ENCODE measurements at regions not wholly inside any gene's neighbourhood (a gene's known extent, or its start where the extent isn't known, plus 50 kb on each side); places are given as distances from the start of the nearest gene placed in this dataset.

GRCh38 chr7:157482517-157483087, 145.8 kb downstream of the DNAJB6 start:
- no peaks in the 10 kb centered on the region for H3K4me1 ChIP-seq (ENCODE audit: control insufficient read depth, insufficient read depth, low read length)
- no peak overlapping the region for H3K4me3 ChIP-seq (ENCODE audit: low read length)
- no peak overlapping the region for H3K27ac ChIP-seq (ENCODE audit: low read length)
- peaks cover 14% of the 10 kb centered on the region for H3K9me3 ChIP-seq (ENCODE audit: control insufficient read depth, insufficient read depth, low read length)
- H3K36me3 ChIP-seq (ENCODE audit: control insufficient read depth, insufficient read depth, low read length): no peaks in the 10 kb centered on the region
- WGBS (ENCODE audit: insufficient coverage, insufficient read length): no CpG with 5 or more reads among the region's 7 CpGs
- no peaks in the 10 kb centered on the region; the same call in 1 of the 2 replicates for H3K27me3 ChIP-seq (ENCODE audit: control insufficient read depth, insufficient read depth, low read length)
- DNase-seq (ENCODE audit: low read depth, low spot score): no peak

GRCh38 chr7:157483515-157483914, 146.7 kb downstream of the DNAJB6 start:
- Histone ChIP-seq H3K36me3 (ENCODE audit: control insufficient read depth, insufficient read depth, low read length) (no peaks in the 10 kb centered on the region), H3K27ac (ENCODE audit: low read length) (no peak overlapping the region), H3K9me3 (ENCODE audit: control insufficient read depth, insufficient read depth, low read length) (peaks cover 10% of the 10 kb centered on the region), H3K27me3 (ENCODE audit: control insufficient read depth, insufficient read depth, low read length) (no peaks in the 10 kb centered on the region), H3K4me3 (ENCODE audit: low read length) (no peak overlapping the region), H3K4me1 (ENCODE audit: control insufficient read depth, insufficient read depth, low read length) (no peaks in the 10 kb centered on the region)
- no peak for DNase-seq (ENCODE audit: low read depth, low spot score)
- WGBS (ENCODE audit: insufficient coverage, insufficient read length): no CpG with 5 or more reads among the region's 27 CpGs

GRCh38 chr7:157483971-157484410, 147.2 kb downstream of the DNAJB6 start:
- H3K36me3 ChIP-seq (ENCODE audit: control insufficient read depth, insufficient read depth, low read length): no peaks in the 10 kb centered on the region
- H3K27me3 ChIP-seq (ENCODE audit: control insufficient read depth, insufficient read depth, low read length): no peaks in the 10 kb centered on the region
- DNase-seq (ENCODE audit: low read depth, low spot score): no peak
- no peaks in the 10 kb centered on the region for H3K4me1 ChIP-seq (ENCODE audit: control insufficient read depth, insufficient read depth, low read length)
- no peak overlapping the region for H3K4me3 ChIP-seq (ENCODE audit: low read length)
- no peak overlapping the region for H3K27ac ChIP-seq (ENCODE audit: low read length)
- peaks cover 11% of the 10 kb centered on the region for H3K9me3 ChIP-seq (ENCODE audit: control insufficient read depth, insufficient read depth, low read length)
- WGBS (ENCODE audit: insufficient coverage, insufficient read length): no CpG with 5 or more reads among the region's 11 CpGs

GRCh38 chr7:157484411-157485081, 147.7 kb downstream of the DNAJB6 start:
- H3K9me3 ChIP-seq (ENCODE audit: control insufficient read depth, insufficient read depth, low read length): peaks cover 11% of the 10 kb centered on the region
- no peaks in the 10 kb centered on the region for H3K27me3 ChIP-seq (ENCODE audit: control insufficient read depth, insufficient read depth, low read length)

GRCh38 chr7:157485361-157485831, 148.6 kb downstream of the DNAJB6 start:
- no peaks in the 10 kb centered on the region for H3K27me3 ChIP-seq (ENCODE audit: control insufficient read depth, insufficient read depth, low read length)
- WGBS (ENCODE audit: insufficient coverage, insufficient read length): no CpG with 5 or more reads among the region's 12 CpGs

More at GRCh38 chr7:157484411-157485081, 147.7 kb downstream of the DNAJB6 start:
- no peak for DNase-seq (ENCODE audit: low read depth, low spot score)
- H3K4me3 ChIP-seq (ENCODE audit: low read length): no peak overlapping the region
- no peaks in the 10 kb centered on the region for H3K4me1 ChIP-seq (ENCODE audit: control insufficient read depth, insufficient read depth, low read length)
- H3K27ac ChIP-seq (ENCODE audit: low read length): no peak overlapping the region
- WGBS (ENCODE audit: insufficient coverage, insufficient read length): no CpG with 5 or more reads among the region's 28 CpGs
- no peaks in the 10 kb centered on the region for H3K36me3 ChIP-seq (ENCODE audit: control insufficient read depth, insufficient read depth, low read length)

GRCh38 chr7:157486007-157486755, 149.4 kb downstream of the DNAJB6 start:
- 100% methylated on average over 1 of the region's 11 CpGs for WGBS (ENCODE audit: insufficient coverage, insufficient read length)
- Histone ChIP-seq H3K4me1 (ENCODE audit: control insufficient read depth, insufficient read depth, low read length) (no peaks in the 10 kb centered on the region), H3K27ac (ENCODE audit: low read length) (no peak overlapping the region), H3K4me3 (ENCODE audit: low read length) (no peak overlapping the region), H3K9me3 (ENCODE audit: control insufficient read depth, insufficient read depth, low read length) (peaks cover 13% of the 10 kb centered on the region), H3K27me3 (ENCODE audit: control insufficient read depth, insufficient read depth, low read length) (no peaks in the 10 kb centered on the region), H3K36me3 (ENCODE audit: control insufficient read depth, insufficient read depth, low read length) (no peaks in the 10 kb centered on the region)
- no peak for DNase-seq (ENCODE audit: low read depth, low spot score)

More at GRCh38 chr7:157485361-157485831, 148.6 kb downstream of the DNAJB6 start:
- Histone ChIP-seq H3K27ac (ENCODE audit: low read length) (no peak overlapping the region), H3K9me3 (ENCODE audit: control insufficient read depth, insufficient read depth, low read length) (peaks cover 11% of the 10 kb centered on the region), H3K4me1 (ENCODE audit: control insufficient read depth, insufficient read depth, low read length) (no peaks in the 10 kb centered on the region), H3K36me3 (ENCODE audit: control insufficient read depth, insufficient read depth, low read length) (no peaks in the 10 kb centered on the region), H3K4me3 (ENCODE audit: low read length) (no peak overlapping the region)
- no peak for DNase-seq (ENCODE audit: low read depth, low spot score)

- WGBS (ENCODE audit: insufficient coverage, insufficient read length): no CpG with 5 or more reads among the region's 24 CpGs
- Histone ChIP-seq H3K36me3 (ENCODE audit: control insufficient read depth, insufficient read depth, low read length) (no peaks in the 10 kb centered on the region), H3K27me3 (ENCODE audit: control insufficient read depth, insufficient read depth, low read length) (no peaks in the 10 kb centered on the region), H3K4me3 (ENCODE audit: low read length) (no peak overlapping the region), H3K27ac (ENCODE audit: low read length) (no peak overlapping the region), H3K9me3 (ENCODE audit: control insufficient read depth, insufficient read depth, low read length) (peaks cover 9% of the 10 kb centered on the region), H3K4me1 (ENCODE audit: control insufficient read depth, insufficient read depth, low read length) (no peaks in the 10 kb centered on the region)
- no peak for DNase-seq (ENCODE audit: low read depth, low spot score)
Observed at GRCh38 chr7:157487046-157487770, 150.4 kb downstream of the DNAJB6 start.

- Histone ChIP-seq H3K4me1 (ENCODE audit: control insufficient read depth, insufficient read depth, low read length) (no peaks in the 10 kb centered on the region), H3K27me3 (ENCODE audit: control insufficient read depth, insufficient read depth, low read length) (no peaks in the 10 kb centered on the region), H3K9me3 (ENCODE audit: control insufficient read depth, insufficient read depth, low read length) (peaks cover 13% of the 10 kb centered on the region), H3K36me3 (ENCODE audit: control insufficient read depth, insufficient read depth, low read length) (no peaks in the 10 kb centered on the region), H3K27ac (ENCODE audit: low read length) (no peak overlapping the region), H3K4me3 (ENCODE audit: low read length) (no peak overlapping the region)
- WGBS (ENCODE audit: insufficient coverage, insufficient read length): no CpG with 5 or more reads among the region's 24 CpGs
- no peak for DNase-seq (ENCODE audit: low read depth, low spot score)
Observed at GRCh38 chr7:157488281-157488680, 151.5 kb downstream of the DNAJB6 start.

GRCh38 chr7:157488966-157489365, 152.2 kb downstream of the DNAJB6 start:
- no peaks in the 10 kb centered on the region for H3K36me3 ChIP-seq (ENCODE audit: control insufficient read depth, insufficient read depth, low read length)
- H3K27ac ChIP-seq (ENCODE audit: low read length): no peak overlapping the region
- no peaks in the 10 kb centered on the region for H3K27me3 ChIP-seq (ENCODE audit: control insufficient read depth, insufficient read depth, low read length)
- WGBS (ENCODE audit: insufficient coverage, insufficient read length): no CpG with 5 or more reads among the region's 10 CpGs
- H3K4me3 ChIP-seq (ENCODE audit: low read length): no peak overlapping the region
- H3K4me1 ChIP-seq (ENCODE audit: control insufficient read depth, insufficient read depth, low read length): no peaks in the 10 kb centered on the region
- H3K9me3 ChIP-seq (ENCODE audit: control insufficient read depth, insufficient read depth, low read length): peaks cover 18% of the 10 kb centered on the region
- DNase-seq (ENCODE audit: low read depth, low spot score): no peak

Measured in iPS DF 6.9 (cell line).